CMK (cell line): ENCODE measurements at regions not wholly inside any gene's neighbourhood (a gene's known extent, or its start where the extent isn't known, plus 50 kb on each side); places are given as distances from the start of the nearest gene placed in this dataset.
"Not testable (repeated sequence)": the region's sequence is repeated elsewhere in the genome, so short reads cannot be mapped to it uniquely, and the experiment has no call there.

Source experiments
- DNase-seq: peaks from one replicate; pipeline ENCODE4 v3.0.0-alpha.2; 2010; ENCODE audit warnings: low read depth

DNA sequence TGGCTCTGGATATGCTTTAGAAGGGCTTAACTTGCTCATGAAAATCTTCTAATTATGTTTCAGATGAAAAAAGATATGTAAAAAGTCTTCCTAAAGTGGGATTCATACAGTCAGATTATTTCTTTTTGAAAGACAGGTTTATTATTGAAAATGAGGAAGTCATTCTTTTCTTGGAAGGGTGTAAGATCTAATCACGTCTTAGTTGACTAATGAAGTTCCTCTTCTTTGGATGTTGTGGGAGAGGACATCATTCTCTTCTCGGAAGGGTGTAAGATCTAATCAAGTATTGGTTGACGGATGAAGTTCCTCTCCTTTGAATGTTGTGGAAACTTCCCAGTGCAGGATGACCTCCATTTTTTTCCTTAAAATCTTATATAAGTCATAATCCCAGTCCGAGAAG, 74.9 kb downstream of the ALG10 start:
- DNase-seq = peak; percentile 9

GRCh38 chr12:34105392-34105933, 83.2 kb downstream of the ALG10 start:
- no peak for DNase-seq

- DNase-seq = no peak
Measured at GRCh38 chr12:34106172-34106571, 83.9 kb downstream of the ALG10 start.

DNA sequence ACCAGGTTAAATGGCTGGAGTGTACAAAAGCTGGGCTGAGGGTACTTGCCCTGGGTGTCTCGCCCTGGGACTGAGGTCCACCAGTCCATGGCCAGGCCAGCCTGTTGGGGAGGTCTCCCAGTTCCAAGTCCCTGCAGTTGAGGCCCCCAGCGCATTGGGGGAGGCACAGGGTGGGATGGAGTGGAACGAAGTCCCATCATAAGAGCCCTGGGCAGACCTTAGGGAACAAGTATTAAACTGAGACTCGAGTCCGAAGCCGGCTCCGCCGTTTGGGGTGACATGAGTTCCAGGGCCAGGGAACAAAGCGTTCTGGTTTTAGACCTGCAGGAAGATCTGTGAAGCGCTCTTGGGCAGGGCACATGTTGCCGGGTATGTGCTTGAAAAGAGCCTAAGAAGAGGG, 84.7 kb downstream of the ALG10 start:
- no peak for DNase-seq

GRCh38 chr12:34107781-34108404, 85.6 kb downstream of the ALG10 start:
- no peak for DNase-seq

- no peak for DNase-seq
Measured at GRCh38 chr12:34108405-34108803, 86.1 kb downstream of the ALG10 start.

- DNase-seq = no peak
Measured at GRCh38 chr12:34108967-34109366, 86.7 kb downstream of the ALG10 start.

GRCh38 chr12:34109390-34109789, 87.1 kb downstream of the ALG10 start:
- no peak for DNase-seq

DNA sequence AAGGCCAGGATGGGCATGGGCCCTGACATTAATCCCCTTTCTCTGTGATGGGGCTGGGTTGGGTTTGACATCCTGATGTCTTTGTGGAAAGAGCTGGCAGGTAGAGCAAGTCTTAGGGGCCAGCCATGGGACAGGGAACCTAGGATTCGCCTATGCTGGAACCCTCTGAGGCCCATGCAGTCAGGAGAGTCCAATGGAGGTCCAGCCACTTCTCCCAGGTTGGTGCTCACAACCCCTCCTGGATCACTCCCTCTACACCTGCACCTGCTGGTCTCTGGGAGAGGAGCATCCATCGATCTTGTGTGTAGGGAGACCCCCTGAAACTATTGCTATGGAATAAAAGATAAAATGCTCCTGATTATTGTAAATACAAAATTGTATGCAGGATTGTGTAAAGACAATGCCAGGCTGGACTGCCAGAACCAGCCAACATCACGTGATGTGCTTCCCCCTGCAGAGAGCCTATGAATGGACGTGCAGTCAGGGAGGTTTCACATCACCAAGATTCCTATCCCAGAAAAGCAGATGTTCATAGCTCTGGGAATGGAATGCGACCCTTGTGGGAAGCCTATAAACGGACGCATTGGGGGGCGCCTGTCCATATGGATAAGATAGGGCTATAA, 87.7 kb downstream of the ALG10 start:
- DNase-seq = not testable (repeated sequence)

- no peak for DNase-seq
Measured at GRCh38 chr12:34119366-34119765, 97.1 kb downstream of the ALG10 start.

- DNase-seq = no peak
Measured at GRCh38 chr12:34121360-34121759, 99.1 kb downstream of the ALG10 start.

- peak; percentile 22 for DNase-seq
Measured at GRCh38 chr12:34123092-34123491, 100.8 kb downstream of the ALG10 start.

DNA sequence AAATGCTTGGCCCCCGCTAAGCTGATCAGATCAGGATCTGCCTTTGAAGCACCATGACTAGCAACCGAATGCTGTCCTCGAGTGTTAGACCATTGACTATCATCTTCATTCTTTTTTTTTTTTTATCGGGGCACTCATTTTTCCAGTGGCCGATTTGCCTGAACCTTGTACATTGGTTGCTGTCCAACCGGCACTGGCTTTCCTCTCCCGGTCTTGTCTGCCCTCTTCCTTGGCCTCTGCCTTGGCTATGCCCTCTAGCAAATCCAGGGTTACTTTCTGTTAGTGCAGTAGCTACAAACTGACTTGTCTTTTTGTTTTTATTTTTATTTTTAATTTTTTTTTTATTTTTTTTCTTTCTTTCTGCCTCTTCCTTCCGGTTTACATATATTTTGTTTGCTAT, 102.3 kb downstream of the ALG10 start:
- DNase-seq = no peak

DNA sequence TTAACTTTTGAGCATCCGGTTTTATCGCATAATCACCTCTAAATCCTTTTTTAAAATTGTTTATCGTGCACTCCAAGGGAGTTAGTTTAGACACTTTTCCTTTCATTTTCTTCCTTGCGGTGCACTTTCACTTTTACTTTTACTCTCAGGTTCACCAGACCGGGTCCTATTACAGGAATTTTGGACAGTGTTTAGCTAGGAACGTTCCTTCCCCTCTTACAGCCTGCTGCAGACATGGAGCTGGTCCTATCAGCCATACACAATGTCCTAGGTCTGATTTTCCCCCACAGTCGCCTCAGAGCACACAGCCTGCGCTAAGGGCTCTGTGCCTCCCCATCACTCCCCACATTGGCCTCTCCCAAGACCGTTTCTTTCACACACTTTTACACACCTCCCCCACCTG, 103.9 kb downstream of the ALG10 start:
- no peak for DNase-seq

GRCh38 chr12:34126805-34127204, 104.5 kb downstream of the ALG10 start:
- DNase-seq = peak; percentile 5

DNA sequence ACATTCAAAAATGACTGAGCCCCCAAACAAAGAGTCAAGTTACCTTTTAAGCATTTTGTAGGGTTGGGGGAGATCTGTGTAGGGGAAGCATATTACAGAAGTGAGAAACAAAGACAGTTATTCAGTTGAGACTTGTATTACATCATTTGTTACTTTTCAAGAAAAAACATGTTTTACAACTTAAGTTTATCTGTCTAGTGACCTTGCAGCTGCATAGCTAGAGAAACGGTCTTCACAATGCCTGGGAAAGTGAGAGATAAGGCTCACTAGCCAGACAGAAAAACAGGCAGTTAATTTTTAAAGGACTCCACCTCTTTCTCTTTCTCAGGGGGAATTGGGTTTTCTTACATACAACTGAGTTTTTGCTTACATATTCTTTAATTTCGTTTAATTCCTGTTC, 105.1 kb downstream of the ALG10 start:
- not testable (repeated sequence) for DNase-seq

GRCh38 chr12:34142430-34142829, 120.1 kb downstream of the ALG10 start:
- DNase-seq = no peak

GRCh38 chr12:34151019-34151418, 128.7 kb downstream of the ALG10 start:
- no peak for DNase-seq

- no peak for DNase-seq
Measured at GRCh38 chr12:34163443-34163842, 141.1 kb downstream of the ALG10 start.

- DNase-seq = no peak
Measured at GRCh38 chr12:34166427-34167060, 144.2 kb downstream of the ALG10 start.

- not testable (repeated sequence) for DNase-seq
Measured at GRCh38 chr12:34168507-34168906, 146.2 kb downstream of the ALG10 start.

DNA sequence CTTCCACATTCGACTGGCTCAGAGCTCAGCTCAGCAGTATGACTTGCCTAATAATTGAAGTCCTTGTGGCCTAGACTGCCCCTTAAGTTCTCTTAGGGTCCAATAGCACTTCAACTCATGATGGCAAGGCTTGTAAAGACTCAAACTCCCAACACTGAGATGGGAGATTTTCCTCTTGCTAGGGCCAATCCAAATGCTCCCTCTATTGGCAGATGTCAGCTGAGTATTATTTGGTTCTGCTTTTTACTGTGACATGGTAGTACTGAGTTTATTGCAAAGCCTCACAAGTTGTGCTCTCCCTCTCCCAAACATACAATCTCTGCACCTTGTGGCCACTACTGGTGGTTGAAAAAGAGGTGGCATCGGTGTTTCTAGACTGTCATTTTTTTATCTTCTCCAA, 164.2 kb downstream of the ALG10 start:
- no peak for DNase-seq

- no peak for DNase-seq
Measured at GRCh38 chr12:34188974-34189373, 166.7 kb downstream of the ALG10 start.
